Mucosa of rectum (tissue), 2 donors: ENCODE measurements at regions not wholly inside any gene's neighbourhood (a gene's known extent, or its start where the extent isn't known, plus 50 kb on each side); places are given as distances from the start of the nearest gene placed in this dataset.
A peak's percentile ranks its signal among the peaks of the same experiment; 100 is the strongest.

Source experiments
- H3K27ac ChIP-seq, 2 donors: one replicate each; pipeline ENCODE4 v1.7.0; 2013; ENCODE audit warnings: inconsistent platforms in 2 of 2, low read depth in 2 of 2, low read length in 2 of 2
- H3K27me3 ChIP-seq, 2 donors: one replicate each; pipeline ENCODE4 v1.7.0; 2013; ENCODE audit warnings: low read length in 2 of 2; ENCODE audit not compliant: control insufficient read depth in 2 of 2, insufficient read depth in 2 of 2
- H3K36me3 ChIP-seq, 2 donors: one replicate each; pipeline ENCODE4 v1.7.0; 2013; ENCODE audit warnings: low read length in 2 of 2; ENCODE audit not compliant: control insufficient read depth in 2 of 2, insufficient read depth in 2 of 2
- H3K4me1 ChIP-seq, 2 donors: one replicate each; pipeline ENCODE4 v1.7.0; 2013; ENCODE audit warnings: low read length in 2 of 2, mild to moderate bottlenecking in 1 of 2; ENCODE audit not compliant: control insufficient read depth in 2 of 2, insufficient read depth in 2 of 2
- H3K4me3 ChIP-seq, 2 donors: one replicate each; pipeline ENCODE4 v1.7.0; 2013; ENCODE audit warnings: low read length in 2 of 2
- H3K9ac ChIP-seq, 2 donors: one replicate each; pipeline ENCODE4 v1.7.0; 2013; ENCODE audit warnings: low read length in 2 of 2, low read depth in 1 of 2, mild to moderate bottlenecking in 1 of 2
- H3K9me3 ChIP-seq, 2 donors: one replicate each; pipeline ENCODE4 v1.7.0; 2013; ENCODE audit warnings: low read length in 2 of 2; ENCODE audit not compliant: control insufficient read depth in 2 of 2
- donor health status: healthy.
- donor health status: Normal muscosa, but diverticular disease.

- no peaks in the 10 kb centered on the region for H3K9me3 ChIP-seq
- H3K4me3 ChIP-seq, result no peak overlapping the region
- H3K9ac ChIP-seq, result no peak overlapping the region
- H3K36me3 ChIP-seq, result no peaks in the 10 kb centered on the region
- H3K27me3 ChIP-seq, result no peaks in the 10 kb centered on the region
- H3K27ac ChIP-seq, result no peak overlapping the region
- H3K4me1 ChIP-seq, result no peaks in the 10 kb centered on the region
Measured at GRCh38 chr2:19550750-19551149, 192.3 kb upstream of the OSR1 start.

DNA sequence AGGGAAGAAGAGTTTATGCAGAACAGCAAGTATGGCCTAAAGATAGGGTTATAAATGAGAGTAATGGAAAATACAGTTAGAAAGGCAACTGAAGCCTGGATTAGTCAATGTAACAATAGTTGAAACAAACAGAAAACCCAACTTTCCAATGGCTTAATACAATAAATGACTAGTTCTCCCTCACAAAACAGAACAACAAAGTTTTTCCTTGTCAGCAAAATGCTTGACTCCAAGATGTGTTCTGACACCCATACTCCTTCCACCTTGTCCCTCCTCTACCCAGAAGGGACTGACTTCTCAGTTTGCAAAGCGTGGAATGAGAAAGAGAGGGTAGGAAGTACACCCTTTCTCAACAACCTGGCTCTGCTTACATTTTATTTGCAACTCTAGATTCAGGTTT lies 191.4 kb upstream of the OSR1 start:
- Histone ChIP-seq H3K27me3 (no peaks in the 10 kb centered on the region), H3K9me3 (no peaks in the 10 kb centered on the region), H3K4me1 (no peaks in the 10 kb centered on the region), H3K36me3 (no peaks in the 10 kb centered on the region), H3K9ac (no peak overlapping the region), H3K27ac (no peak overlapping the region), H3K4me3 (no peak overlapping the region)

DNA sequence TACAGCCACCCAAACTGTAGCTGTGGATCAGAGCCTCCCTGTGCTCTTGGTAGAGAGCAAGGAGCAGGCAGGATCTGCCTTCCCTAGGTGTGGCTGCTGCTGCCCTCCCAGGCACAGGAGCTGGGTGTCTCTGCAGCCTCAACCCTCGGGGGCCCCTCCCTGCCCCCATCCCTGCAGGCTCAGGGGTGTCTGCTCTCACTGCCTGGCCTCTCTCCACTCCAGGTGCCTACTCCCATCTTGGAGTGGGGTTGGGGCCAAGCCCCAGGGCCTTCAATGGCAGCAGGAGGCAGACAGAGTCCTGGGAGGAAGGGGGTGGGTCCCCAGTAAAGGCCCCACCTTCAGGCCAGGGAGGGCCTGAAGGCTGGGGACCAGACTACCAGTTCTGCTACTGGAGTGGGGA lies 189.7 kb upstream of the OSR1 start:
- no peaks in the 10 kb centered on the region for H3K9me3 ChIP-seq
- H3K27ac ChIP-seq, result no peak overlapping the region
- no peak overlapping the region for H3K9ac ChIP-seq
- no peaks in the 10 kb centered on the region for H3K27me3 ChIP-seq
- no peaks in the 10 kb centered on the region for H3K4me1 ChIP-seq
- H3K4me3 ChIP-seq, result no peak overlapping the region
- H3K36me3 ChIP-seq, result no peaks in the 10 kb centered on the region

DNA sequence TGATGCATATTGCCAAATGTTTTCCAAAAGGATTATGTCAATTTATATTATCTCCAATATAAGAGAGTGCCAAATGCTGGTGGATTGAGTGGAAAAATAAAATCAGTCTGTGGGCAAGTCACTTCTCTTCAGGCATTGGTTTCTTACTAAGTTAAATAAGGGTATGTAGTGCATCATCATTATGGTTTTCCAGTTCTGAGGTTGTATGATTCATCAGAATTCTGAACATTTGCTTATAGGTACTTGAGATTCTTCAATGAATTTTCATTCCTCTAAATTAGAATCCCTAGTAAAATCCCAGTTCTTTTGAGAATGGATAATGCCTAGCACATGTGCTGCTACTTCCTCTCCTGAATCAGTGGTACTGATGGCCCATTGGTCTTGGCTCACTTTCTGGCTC lies 188.9 kb upstream of the OSR1 start:
- H3K9ac ChIP-seq, result no peak overlapping the region
- no peaks in the 10 kb centered on the region for H3K27me3 ChIP-seq
- no peak overlapping the region for H3K27ac ChIP-seq
- no peaks in the 10 kb centered on the region for H3K9me3 ChIP-seq
- no peaks in the 10 kb centered on the region for H3K4me1 ChIP-seq
- no peaks in the 10 kb centered on the region for H3K36me3 ChIP-seq
- no peak overlapping the region for H3K4me3 ChIP-seq

DNA sequence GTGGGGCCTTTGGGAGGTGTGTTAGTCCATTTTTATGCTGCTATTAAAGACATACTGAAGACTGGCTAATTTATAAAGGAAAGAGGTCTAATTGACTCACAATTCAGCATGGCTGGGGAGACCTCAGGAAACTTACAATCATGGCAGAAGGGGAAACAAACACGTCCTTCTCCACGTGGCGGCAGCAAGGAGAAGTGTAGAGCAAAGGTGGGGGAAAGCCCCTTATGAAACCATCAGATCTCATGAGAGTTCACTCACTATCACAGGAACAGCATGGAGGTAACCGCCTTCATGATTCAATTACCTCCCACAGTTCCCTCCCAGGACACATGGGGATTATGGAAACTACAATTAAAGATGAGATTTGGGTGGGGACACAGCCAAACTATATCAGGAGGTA lies 187.1 kb upstream of the OSR1 start:
- no peak overlapping the region for H3K27ac ChIP-seq
- peaks cover 0 to 11% of the 10 kb centered on the region in 2 donors for H3K4me1 ChIP-seq
- H3K4me3 ChIP-seq, result no peak overlapping the region
- H3K9me3 ChIP-seq, result no peaks in the 10 kb centered on the region
- H3K27me3 ChIP-seq, result no peaks in the 10 kb centered on the region
- no peaks in the 10 kb centered on the region for H3K36me3 ChIP-seq
- H3K9ac ChIP-seq, result no peak overlapping the region

GRCh38 chr2:19543663-19544383 lies 185.4 kb upstream of the OSR1 start:
- Histone ChIP-seq H3K4me3 (no peak overlapping the region), H3K36me3 (no peaks in the 10 kb centered on the region), H3K27me3 (no peaks in the 10 kb centered on the region), H3K4me1 (peaks cover 0 to 20% of the 10 kb centered on the region in 2 donors), H3K27ac (no peak overlapping the region), H3K9ac (no peak overlapping the region), H3K9me3 (no peaks in the 10 kb centered on the region)

- Histone ChIP-seq H3K36me3 (no peaks in the 10 kb centered on the region), H3K27me3 (no peaks in the 10 kb centered on the region), H3K9ac (no peak overlapping the region), H3K27ac (no peak overlapping the region), H3K9me3 (no peaks in the 10 kb centered on the region), H3K4me1 (peaks cover 5 to 21% of the 10 kb centered on the region in 2 donors), H3K4me3 (no peak overlapping the region)
Measured at GRCh38 chr2:19542796-19543662, 184.6 kb upstream of the OSR1 start.

DNA sequence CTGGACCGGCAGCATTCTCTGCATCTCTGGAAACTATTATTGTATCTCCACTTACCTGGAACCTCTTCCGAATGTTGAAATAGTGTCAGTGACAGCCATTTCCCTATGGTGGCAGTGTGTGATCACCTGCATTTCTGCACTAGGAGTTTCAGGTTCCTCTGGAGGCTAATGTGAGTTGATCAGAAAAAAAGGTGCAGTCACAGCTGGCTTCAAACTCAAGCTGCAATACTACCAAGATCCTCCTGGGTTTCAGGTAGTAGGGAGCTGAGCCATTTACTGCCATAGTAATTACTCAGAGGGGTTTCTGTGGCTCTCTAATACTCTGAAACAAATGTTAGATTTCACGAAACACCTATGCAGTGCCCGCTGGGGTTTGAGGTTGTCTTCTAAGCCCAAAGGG lies 183.5 kb upstream of the OSR1 start:
- no peaks in the 10 kb centered on the region for H3K9me3 ChIP-seq
- H3K27ac ChIP-seq, result no peak overlapping the region
- no peak overlapping the region for H3K9ac ChIP-seq
- no peaks in the 10 kb centered on the region for H3K27me3 ChIP-seq
- H3K4me1 ChIP-seq, result peaks cover 5 to 24% of the 10 kb centered on the region in 2 donors
- H3K4me3 ChIP-seq, result no peak overlapping the region
- H3K36me3 ChIP-seq, result no peaks in the 10 kb centered on the region

- Histone ChIP-seq H3K9ac (no peak overlapping the region), H3K4me3 (peak overlapping the region in 1 of 2 donors; percentile 42), H3K36me3 (no peaks in the 10 kb centered on the region), H3K27me3 (no peaks in the 10 kb centered on the region), H3K9me3 (no peaks in the 10 kb centered on the region), H3K4me1 (peaks cover 5 to 24% of the 10 kb centered on the region in 2 donors), H3K27ac (peak overlapping the region in 1 of 2 donors; percentile 38)
Measured at GRCh38 chr2:19540739-19541525, 182.5 kb upstream of the OSR1 start.
